Cardiac fibroblast (primary cell): ENCODE measurements at regions not wholly inside any gene's neighbourhood (a gene's known extent, or its start where the extent isn't known, plus 50 kb on each side); places are given as distances from the start of the nearest gene placed in this dataset.

Source experiments
- DNase-seq, 2 donors: peaks; one replicate each; pipeline versions ENCODE4 v3.0.0 to v3.0.0-alpha.2; 2010; ENCODE audit warnings: low read depth in 2 of 2
- H3K4me3 ChIP-seq, 2 donors: replicated peaks in 1 of 2; 1 replicate in 1 of 2; 2 replicates in 1 of 2; pipeline ENCODE4 v1.5.1; 2011; ENCODE audit warnings: low read depth in 2 of 2, low read length in 2 of 2, mild to moderate bottlenecking in 2 of 2, moderate library complexity in 1 of 2
- CTCF ChIP-seq: IDR thresholded peaks from one replicate; pipeline ENCODE4 v1.5.1; 2011; ENCODE audit warnings: low read depth, mild to moderate bottlenecking, low read length, inconsistent platforms

GRCh38 chr2:133794114-133794513 lies 225.9 kb upstream of the NCKAP5 start:
- no peak for DNase-seq
- H3K4me3 ChIP-seq, result no peak overlapping the region
- no peak for TF ChIP-seq CTCF

GRCh38 chr2:133801946-133802345 lies 233.7 kb upstream of the NCKAP5 start:
- DNase-seq, result no peak
- no peak for TF ChIP-seq CTCF
- H3K4me3 ChIP-seq, result no peak overlapping the region

DNA sequence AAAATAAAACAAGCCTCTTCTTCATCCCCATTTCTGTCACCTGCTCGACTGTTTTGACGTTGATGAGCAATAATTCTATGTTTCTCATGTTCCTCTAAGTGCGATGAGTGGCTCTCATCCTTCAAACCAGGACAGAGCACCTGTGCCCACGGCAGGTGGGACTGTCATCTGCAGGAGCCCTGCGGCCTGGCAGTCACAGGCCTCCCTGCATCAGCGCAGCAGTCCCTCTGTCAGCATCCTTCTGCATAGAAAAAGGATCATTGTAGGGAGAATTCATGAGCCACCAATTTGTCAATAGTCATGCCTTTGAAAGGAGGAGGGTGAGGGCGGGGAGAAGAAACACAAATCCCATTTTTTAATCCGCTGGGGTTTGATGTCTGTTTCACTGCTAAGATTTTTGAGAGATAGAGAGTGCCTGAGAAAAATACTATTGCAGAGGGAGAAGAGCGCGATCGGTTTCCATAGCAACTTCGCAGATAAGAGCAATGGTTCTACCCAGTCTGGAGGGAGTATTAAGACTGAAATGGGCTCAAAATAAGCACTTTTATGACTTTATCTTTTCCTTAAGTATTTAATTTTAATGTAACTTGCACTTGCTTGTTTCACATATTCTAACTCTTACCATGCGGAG lies 234.3 kb upstream of the NCKAP5 start:
- TF ChIP-seq CTCF, result no peak
- no peak for DNase-seq
- H3K4me3 ChIP-seq, result no peak overlapping the region

GRCh38 chr2:133806564-133806963 lies 238.3 kb upstream of the NCKAP5 start:
- no peak for TF ChIP-seq CTCF
- H3K4me3 ChIP-seq, result no peak overlapping the region
- DNase-seq, result no peak

DNA sequence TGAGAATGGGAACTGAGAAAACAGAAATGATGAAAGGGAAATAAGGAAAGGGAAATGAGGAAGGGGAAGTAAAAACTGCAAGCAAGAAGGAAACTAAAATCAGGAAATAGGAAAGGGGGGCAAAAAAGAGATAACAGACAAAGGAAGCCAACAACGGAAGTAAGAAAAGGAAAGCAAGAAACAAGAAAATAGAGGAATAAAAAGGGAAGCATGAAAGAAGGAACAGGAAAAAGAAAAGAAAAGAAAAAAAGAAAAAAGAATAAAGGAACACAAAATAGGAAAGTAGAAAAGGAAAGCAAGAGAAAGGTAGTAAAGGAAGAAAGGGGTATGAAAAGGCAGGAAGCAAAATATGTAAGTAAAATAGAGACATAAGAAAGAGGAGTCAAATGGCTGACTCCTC lies 241.2 kb upstream of the NCKAP5 start:
- DNase-seq, result no peak
- H3K4me3 ChIP-seq, result no peak overlapping the region
- TF ChIP-seq CTCF, result no peak

- no peak for TF ChIP-seq CTCF
- H3K4me3 ChIP-seq, result no peak overlapping the region
- no peak for DNase-seq
Observed at GRCh38 chr2:133810559-133810958, 242.3 kb upstream of the NCKAP5 start.
